PC-3 (cell line): ENCODE measurements at regions not wholly inside any gene's neighbourhood (a gene's known extent, or its start where the extent isn't known, plus 50 kb on each side); places are given as distances from the start of the nearest gene placed in this dataset.

ENCODE experiments used
- EZH2 ChIP-seq: fragments of 300-600 bp; sonication (generic); IDR thresholded peaks from one replicate; pipeline ENCODE4 v1.6.1; 2017; ENCODE audit warnings: antibody characterized with exemption, mild to moderate bottlenecking, low read length; ENCODE audit not compliant: unreplicated experiment
- EZH2phosphoT487 ChIP-seq: fragments of 300-600 bp; sonication (generic); IDR thresholded peaks from 2 replicates; pipeline ENCODE4 v1.6.1; 2018; ENCODE audit warnings: mild to moderate bottlenecking, antibody characterized with exemption, low read length, borderline replicate concordance
- TF ChIP-seq, protein P1 (sequence below): fragments of 300-600 bp; sonication (generic); conservative IDR thresholded peaks from 2 replicates; pipeline ENCODE4 v1.5.1; 2017; ENCODE audit warnings: antibody characterized with exemption, low read depth, mild to moderate bottlenecking, low read length

DNA sequence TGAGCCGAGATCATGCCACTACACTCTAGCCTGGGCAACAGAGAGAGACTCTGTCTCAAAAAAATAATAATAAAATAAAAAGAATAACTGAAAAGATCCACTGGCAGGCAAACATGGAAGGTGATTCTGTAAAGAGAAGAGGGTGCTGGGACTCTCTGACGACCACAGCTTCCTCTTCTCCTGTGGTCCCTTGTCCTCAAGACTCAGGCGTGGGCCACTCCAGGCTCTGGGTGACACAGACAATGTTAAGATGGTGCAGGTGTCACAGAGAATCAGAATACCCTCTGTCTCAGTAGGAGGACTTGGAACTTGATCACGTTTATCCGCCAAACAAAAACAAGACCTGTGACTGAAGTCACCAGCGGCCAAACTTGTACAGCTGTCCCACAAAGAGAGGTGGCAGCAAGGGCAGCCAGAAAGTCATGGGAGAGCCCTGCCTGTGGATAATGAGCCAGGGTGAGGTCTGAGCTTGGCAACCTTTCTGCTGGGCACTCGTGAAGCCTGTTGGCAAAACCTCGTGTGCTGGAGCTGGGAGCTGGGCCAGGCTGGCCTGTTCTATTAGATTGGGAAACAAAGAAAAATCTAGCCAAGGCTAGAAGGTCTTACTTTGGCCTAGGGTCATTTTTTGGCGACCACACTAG is 76.4 kb upstream of the ITGA6 start:
- TF ChIP-seq, protein P1, sequence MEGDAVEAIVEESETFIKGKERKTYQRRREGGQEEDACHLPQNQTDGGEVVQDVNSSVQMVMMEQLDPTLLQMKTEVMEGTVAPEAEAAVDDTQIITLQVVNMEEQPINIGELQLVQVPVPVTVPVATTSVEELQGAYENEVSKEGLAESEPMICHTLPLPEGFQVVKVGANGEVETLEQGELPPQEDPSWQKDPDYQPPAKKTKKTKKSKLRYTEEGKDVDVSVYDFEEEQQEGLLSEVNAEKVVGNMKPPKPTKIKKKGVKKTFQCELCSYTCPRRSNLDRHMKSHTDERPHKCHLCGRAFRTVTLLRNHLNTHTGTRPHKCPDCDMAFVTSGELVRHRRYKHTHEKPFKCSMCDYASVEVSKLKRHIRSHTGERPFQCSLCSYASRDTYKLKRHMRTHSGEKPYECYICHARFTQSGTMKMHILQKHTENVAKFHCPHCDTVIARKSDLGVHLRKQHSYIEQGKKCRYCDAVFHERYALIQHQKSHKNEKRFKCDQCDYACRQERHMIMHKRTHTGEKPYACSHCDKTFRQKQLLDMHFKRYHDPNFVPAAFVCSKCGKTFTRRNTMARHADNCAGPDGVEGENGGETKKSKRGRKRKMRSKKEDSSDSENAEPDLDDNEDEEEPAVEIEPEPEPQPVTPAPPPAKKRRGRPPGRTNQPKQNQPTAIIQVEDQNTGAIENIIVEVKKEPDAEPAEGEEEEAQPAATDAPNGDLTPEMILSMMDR: no peak
- TF ChIP-seq EZH2 (no peak), EZH2phosphoT487 (no peak)
